NCI-H524 (cell line): ENCODE measurements at regions not wholly inside any gene's neighbourhood (a gene's known extent, or its start where the extent isn't known, plus 50 kb on each side); places are given as distances from the start of the nearest gene placed in this dataset.

Experiments used
- DNase-seq, 2 experiments: peaks; one replicate each; lab custom pipeline; 2025; lab: John Stamatoyannopoulos, UW

DNA sequence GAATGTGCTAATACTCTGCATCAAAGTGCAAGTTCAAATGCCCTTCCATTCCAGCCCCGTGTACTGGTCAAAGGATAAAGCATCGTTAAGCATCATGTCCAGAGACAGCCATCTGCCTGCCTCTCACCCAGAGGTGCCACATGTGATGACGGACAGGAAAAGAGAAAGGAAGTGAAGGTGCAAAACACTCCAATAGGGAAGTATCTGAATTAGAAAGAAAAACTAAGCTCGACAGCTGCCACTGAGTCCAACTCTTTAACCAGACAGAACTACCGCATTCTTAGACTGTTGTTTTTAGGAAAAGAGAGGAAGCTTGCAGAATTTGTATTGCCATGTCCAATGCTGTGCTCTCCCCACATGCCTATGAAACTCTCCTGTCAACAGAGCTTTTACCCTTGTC lies 465.0 kb upstream of the SOX5 start:
- DNase-seq = no peak

DNA sequence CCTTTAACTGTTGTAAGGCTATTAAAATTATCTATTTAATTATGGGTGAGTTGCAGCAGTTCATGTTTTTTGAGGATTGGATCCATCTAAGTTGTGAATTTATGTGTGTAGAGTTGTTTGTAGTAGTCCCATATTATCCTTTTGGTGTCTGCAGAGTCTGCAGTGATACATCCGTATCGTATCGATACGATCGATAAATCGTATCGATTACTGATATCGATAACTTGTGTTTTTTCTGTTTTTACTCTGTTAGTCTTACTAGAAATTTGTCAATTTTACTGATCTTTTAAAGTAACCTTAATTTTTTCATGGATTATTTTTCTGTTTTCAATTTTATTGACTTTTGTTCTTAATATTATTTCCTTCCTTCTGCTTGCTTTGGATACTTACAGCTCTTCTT lies 462.5 kb upstream of the SOX5 start:
- no peak for DNase-seq

DNA sequence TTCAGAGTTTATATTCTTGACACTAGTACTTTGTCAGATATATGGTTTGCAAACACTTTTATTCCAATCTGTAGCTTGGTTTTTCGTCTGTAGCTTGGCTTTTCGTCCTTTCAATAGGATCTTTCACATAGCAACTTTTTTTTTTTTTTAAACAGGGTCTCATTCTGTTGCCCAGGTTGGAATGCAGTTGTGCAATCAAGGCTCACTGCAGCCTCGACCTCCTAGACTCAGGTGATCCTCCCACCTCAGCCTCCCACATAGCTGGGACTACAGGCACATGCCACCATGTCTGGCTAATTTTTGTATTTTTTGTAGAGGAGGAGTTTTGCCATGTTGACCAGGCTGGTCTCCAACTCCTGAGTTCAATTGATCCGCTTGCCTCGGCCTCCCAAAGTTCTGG lies 460.4 kb upstream of the SOX5 start:
- no peak for DNase-seq

DNA sequence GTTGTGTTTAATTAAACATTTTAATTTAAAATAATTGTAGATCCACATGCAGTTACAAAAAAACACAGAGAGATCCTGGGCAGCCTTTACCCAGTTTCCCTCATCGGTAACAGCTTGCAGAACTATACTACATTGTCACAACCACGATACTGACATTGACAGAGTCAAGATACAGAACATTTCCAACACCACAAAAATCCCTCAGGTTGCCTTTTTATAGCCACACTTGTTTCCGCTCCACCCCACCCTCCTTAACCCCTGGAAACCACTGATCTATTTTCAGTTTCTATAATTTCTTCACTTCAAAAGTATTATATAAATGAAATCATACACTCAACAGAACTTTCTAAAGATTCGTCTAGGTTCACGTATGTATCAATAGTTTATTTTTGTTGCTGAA lies 458.8 kb upstream of the SOX5 start:
- no peak for DNase-seq

DNA sequence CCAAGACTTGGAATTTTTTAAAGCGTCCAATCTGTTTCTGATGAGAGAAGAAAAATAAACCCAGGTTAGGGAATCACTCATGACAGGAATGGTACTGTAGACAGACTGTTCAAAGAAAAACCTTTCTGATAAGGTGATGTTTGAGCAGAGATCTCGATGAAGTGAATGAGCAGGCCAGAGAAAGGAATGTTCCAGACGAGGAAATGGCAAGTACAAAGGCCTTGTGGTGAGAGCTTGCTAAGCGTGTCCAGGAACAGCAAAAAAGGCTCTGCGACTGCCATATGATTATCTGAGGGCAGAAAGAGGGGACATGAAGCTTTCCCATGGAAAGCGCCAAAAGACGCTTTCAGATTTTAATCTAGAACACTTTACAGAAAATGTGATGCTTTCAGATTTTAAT lies 458.4 kb upstream of the SOX5 start:
- DNase-seq = no peak

DNA sequence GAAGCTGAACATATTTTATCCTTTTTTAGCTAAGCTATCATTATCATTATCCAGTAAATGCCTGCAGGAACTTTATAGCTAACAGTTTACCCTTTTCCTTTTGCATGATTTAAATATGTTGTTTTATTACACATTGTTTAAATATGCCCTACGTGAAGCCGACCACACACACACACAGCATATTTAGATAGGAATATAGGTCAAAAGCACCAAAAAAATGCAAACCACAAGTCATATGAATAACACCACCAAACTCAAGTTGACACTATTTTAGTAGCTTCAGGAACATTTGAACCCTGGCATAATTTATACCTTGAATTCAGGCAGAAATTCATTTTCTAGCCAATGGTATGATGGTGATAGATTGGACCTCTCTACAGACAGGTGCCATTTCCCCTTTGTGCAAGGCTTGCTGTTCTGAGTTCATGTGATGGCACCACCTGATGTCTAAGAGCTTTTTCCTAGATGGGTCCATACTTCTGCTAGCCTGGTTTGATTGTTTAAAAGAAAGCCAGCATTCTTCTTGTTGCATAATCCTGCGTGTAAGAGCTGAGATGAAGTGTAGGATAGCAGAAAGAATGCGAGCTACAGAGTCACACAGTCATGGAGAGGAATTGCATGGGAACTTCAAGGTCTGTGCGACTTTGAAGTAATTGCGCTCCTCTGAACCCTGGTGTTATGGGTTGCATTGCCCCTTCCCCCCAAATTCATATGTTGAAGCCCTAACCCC lies 454.8 kb upstream of the SOX5 start:
- no peak for DNase-seq

DNA sequence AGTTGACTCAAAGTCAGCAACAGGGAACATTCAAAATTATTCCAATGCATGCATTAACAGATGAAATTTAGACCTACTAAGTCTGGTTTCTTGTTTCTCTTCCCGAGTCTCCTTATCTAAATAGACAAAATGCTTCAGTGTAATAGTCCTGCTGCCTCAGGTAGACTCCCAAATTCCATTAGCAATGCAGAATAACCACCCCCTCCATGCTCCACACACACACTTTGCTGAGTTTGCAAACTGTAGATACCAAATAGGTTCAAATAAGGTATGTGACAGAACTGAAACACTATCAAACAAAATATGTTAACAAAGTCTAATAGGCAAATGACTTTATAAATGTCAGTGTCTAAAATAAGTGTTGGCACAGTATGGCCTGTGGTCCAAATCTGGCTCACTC lies 451.1 kb upstream of the SOX5 start:
- DNase-seq = no peak

DNA sequence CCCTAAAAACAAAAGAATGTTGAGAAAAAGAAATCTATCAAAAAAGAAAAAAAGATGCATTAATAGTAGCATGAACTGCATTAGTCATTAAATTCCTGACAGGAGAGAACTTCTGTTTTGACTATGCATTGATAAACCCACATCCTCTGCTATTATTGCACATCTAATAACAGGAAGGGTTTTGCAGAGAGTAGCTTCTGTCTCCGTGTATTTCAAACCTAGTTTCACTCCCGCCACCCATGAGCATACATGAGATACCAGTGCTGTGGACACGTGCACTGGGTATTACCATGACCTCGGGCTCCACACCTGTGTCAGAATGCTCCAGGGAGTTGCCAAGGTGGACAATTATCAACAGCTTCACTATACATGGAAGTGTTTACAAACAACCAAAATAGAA lies 449.1 kb upstream of the SOX5 start:
- DNase-seq = no peak

DNA sequence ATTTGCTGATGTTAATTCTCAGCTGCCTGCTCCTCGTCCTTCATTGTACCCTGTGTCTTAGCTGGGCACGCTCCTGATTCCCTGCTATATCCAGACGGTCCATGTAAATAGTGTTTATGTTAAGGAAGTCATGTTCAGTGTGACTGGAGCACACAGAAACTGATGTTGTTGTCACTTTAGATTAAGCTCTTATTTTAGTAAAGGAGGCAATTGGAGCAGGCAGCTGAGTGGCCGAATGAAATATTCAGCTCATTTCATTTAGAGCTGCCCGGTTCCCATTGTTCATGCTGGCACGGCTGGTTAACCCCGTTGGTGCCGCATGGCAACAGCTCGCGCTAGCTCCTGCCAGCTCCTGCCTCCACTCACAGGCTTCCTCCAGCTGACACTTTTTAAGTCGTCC lies 446.8 kb upstream of the SOX5 start:
- no peak for DNase-seq

DNA sequence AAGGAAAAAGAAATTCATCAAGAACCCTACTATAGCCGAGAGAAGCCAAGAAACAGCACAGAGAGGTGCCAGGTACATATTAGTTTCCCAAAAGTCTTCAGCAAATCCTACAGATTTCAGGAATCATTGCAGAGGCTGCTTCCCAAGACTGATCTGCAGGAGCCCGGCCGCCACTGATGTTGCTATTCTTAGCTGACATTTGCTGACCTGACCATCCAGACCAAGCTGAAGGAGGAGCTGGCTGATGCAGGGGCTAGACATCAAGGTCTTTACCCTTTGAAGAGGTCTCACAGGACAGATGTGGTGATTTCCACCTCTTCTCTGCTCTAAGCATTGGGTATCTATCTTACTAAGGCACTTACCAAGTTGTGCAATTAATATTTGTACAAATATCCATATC lies 444.8 kb upstream of the SOX5 start:
- no peak for DNase-seq

DNA sequence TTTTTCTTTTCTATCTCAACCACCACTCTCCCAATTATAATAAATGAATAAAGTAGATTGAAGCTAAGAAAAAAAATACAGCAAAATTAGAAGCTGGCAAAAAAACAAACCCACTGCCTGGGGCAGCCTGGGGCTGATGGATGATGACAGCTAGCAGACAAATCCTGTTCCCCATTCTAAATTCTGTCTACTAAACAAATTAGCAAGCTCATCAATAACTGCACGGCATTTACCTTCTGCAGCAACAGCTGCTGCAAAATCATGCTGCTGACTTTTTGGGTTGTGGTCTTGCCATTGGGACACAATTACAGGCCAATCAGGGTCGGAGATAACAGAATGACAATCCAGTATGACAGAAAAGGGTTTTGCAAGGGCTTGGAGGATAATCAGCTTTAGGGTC lies 443.6 kb upstream of the SOX5 start:
- no peak for DNase-seq

DNA sequence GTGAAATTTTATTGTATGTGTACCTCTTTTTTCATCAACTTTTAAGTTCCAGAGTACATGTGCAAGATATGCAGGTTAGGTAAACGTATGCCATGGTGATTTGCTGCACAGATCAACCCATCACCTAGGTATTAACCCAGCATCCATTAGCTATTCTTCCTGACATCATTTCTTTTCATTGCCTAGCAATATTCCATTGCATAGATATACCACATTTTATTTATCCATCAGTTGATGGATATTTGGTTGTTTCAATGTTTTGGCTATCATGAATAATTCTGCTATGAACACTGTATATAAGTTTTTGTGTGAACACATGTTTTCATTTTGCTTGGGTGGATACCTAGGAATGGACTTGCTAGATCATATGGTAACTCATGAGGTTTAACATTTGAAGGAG lies 439.9 kb upstream of the SOX5 start:
- DNase-seq = no peak

DNA sequence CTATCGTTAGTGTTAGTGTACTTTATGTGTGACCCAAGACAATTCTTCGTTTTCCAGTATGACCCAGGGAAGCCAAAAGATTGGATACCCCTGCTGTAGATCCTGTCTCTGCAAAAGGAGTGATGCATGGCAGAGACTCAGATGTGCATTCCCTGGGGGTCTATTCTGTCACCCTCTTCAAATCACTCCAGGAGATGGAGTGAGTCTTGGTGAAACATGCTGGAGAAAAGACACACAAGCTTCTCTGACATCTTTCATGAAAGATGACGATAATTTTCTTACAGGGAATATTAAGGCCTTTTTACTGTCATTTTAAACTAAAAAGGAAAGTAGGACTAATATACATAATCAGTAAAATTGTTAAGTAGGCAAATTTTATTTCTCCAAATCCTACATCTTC lies 437.9 kb upstream of the SOX5 start:
- no peak for DNase-seq

DNA sequence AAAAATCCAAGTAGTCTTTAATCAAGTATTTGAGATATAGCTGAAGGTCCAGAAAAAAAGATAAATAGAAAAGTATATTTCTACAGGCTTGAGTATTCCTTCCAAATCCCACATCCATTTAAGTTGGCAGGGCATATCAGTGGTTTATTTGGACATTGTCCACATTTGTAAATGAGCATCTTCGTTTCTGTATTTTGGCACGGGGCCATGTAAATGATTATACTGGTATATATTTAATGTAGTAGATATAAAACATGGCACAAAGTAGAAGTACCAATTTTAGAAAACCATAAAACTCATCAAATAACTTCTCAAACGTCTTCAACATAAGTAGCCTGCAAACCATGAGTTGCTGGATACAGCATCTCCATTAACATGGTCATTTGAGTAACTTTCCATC lies 437.4 kb upstream of the SOX5 start:
- DNase-seq = no peak

DNA sequence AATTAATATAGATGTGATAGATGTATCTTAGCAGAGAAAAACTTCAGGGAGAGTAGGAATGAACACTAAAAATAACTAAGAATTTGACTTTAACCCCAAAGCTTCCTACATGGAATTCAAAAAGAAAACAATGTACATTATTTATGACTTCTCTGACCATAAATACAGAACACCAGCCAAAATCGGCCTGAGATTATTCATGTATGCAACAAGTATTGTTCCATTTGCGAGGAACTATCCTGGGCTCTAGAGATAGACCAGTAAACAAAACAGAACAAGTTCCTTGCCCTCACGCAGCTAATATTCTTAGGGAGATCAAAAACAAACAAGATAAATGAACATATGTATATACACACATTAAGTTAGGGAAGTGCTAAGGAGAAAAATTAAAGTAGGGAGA lies 432.3 kb upstream of the SOX5 start:
- DNase-seq = no peak

DNA sequence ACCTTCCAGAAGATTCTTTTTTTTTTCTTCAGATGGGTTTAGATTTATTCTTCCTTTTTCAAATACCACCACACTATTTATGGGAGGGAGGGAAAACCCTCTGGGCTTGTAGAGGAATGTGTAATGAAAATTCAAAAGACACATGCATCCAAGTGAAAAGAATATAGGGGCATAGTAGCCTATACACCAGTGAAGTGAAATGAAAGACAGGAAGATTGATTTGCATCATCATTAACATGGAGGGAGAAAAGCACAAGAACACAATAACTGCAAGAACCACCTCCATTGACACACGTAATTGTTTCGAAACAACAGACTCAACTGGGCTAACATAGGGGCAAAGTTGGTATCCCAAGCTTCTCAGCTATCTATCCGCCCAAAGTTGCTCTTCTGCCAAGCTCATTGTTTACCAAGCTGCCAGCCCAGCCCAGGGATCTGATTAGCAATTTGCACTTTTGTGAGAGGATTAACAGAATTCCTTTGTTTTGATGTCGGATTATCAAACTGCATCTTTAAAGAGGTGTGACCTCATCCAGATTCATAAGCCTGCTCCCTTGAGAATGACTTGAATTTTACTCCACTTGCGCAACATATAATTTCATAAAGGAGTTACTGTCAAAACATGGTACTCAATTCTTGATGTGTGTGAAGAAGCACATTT lies 430.5 kb upstream of the SOX5 start:
- DNase-seq = peak; percentile 20 to 68

DNA sequence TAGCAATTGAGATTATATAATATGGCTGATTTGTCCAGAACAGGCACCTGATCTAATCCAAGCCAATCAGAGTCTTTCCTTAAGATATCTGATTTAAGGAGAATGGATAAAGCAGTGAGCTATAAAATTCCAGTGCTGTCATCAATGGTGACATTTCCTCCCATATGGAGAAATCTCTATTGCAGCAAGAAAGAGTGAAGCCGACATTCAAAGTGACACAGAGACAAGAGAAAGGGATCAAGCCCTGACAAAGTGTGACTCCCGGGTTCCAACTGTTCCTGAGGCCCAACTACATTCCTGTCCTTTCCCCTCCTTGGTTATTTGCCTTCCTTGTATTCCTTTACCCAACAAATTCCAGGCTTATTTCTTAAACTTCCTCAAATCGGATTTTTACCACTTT lies 430.0 kb upstream of the SOX5 start:
- DNase-seq = no peak

DNA sequence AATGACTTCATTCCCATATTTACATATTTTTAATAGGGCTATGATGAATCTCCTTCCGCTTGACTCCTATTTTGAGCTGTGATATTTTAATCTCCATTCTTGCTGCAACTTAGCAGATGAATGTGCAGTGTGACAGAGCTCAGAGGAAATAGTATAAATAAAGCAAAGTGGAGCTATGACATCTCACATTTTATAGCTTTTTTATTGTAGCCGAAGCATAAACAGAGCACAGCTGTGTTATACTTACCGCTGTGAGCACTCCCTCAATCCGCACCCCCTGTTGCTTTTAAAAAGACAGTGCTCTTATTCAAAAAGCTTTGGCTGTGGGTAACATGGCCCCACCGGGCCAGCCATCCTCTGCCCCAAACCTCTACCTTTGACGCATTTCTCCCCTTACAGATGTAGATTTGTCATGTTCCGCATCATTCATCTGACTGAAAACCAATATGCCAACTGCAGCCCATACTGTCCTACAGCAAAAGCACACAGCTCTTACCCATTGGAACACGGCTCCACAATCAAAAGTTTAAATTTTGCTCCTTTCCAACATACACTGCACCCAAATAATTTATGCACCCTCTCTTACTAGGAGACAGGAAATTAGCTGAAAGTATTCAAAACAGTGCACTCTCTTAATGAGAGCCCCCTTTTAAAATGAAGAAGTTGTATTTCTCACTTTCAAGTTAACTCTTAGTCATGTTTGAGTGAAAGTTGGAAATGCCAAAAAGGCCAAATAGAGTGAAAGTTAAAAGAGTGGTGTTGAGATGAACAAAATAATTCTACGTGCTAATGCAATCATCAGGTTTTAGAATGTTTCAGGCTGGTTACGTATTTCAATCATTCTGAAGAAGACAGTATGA lies 429.3 kb upstream of the SOX5 start:
- no peak for DNase-seq

DNA sequence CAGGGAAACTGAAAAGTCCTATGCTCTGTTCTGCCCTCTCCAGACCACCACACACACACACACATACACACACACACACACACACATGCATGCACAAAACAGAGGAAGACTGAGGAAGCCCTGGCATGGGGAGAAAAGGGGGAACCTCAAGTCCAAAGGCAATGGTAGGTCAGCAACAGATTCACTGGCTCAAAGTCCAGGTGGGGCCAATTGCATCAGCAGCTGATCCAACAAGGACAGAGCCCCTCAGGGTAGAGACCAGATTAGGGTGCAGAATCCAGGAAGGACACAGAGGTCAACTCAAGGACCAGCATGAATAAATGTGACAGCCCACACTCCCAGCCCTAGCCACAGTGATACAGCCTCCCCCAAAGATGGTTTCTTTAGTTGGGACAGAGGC lies 425.0 kb upstream of the SOX5 start:
- DNase-seq = no peak

DNA sequence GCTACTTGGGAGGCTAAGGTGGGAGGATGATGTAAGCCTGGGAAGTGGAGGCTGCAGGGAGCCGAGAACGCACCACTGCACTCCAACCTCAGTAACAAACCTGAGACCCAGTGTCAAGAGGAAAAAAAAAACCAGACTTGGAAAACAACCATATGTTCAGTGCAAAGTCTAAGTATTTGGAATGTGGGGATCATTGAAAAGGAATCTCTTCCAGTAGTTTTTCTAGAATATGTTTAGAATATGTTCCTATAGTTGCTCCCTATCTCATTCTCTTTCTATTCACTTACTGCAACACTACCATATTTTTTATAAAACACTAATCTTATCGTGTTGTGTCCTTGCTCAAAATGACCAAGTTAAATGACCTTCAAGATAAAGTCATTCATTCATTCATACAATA lies 423.5 kb upstream of the SOX5 start:
- no peak for DNase-seq

DNA sequence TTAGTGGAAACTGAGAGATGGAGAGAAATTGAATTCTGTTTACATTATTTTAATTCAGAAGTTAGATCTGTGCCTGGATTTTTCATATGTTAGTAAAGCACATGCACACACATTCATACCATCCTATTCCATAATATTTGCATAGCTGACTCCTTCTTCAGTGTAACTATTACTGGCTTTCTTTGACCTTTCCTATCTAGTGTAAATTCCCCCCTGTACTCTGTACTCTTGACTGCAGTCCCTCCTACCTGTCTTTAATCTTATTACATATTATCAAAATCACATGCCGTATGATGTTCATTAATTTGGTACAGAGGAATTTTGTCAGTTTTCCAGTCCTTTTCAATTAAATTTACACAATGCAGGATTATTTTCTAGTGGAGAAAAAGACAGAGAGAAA lies 417.0 kb upstream of the SOX5 start:
- DNase-seq = no peak

DNA sequence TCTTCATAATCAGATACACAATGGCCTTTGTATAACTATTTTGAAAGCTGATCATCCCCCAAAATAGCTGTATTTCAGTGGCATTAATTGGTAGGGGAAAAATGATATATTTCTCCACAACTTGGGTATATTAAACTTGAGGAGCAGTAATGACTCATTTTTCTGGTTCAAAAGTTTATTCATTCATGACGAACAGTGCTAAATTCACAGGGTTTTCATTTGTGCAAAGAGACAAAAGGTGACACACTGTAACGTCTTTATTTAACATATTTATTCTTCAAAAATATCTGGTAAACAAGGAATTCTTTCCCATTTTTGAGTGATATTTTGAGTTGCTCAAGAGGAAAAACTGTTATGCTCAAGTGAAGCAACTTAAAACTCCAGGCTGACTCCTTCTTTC lies 415.5 kb upstream of the SOX5 start:
- DNase-seq = no peak

DNA sequence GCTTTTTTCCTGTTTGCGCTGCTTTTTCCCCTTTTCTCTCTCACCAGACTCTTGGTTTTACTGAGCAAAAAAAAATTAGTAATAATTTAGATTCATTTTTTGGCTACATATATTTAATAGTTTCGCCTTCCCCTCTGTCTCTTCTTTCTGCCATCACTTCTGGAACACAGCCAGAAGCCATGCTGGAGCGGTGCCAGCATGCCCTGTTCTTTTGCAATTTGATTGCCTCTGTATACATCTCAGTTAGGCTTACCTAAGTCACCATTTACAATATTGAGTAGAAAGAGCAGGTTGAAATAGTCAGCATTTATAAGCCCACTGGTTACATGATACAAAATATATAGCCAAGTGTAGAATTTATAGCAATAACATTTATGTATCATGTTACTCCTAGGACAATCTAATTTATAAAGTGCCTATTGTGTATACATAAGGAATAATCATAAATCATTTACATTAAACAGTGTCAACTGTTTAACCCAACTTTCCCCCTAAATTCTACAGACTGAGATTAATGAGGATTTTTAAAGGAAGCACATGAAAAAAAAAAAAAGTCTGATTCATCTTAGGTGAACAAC lies 413.8 kb upstream of the SOX5 start:
- peak in 1 of 2 experiments; percentile 23 for DNase-seq
